BJ (cell line): ENCODE measurements at regions not wholly inside any gene's neighbourhood (a gene's known extent, or its start where the extent isn't known, plus 50 kb on each side); places are given as distances from the start of the nearest gene placed in this dataset.

ENCODE experiments used
- CTCF ChIA-PET: fragments of 350-600 bp; formaldehyde crosslinking; extraction: SDS; loops from one replicate; lab custom pipeline; 2021; ENCODE audit warnings: antibody characterized with exemption, inconsistent platforms; lab: Yijun Ruan, JAX
- POLR2A ChIA-PET: fragments of 300-600 bp; sonication (Branson Sonifier 250); formaldehyde crosslinking; extraction: SDS; loops from one replicate; lab custom pipeline; 2021; ENCODE audit warnings: antibody characterized with exemption; lab: Charles Lee
- DNase-seq: peaks from one replicate; pipeline ENCODE4 v3.0.0-alpha.2; 2011; ENCODE audit warnings: low read depth
- H3K27me3 ChIP-seq: 2 replicates; pipeline ENCODE4 v1.6.0; 2011; ENCODE audit warnings: low read length; ENCODE audit not compliant: control insufficient read depth, insufficient read depth
- H3K36me3 ChIP-seq: 2 replicates; pipeline ENCODE4 v1.5.1; 2011; ENCODE audit warnings: low read length; ENCODE audit not compliant: control insufficient read depth, insufficient read depth
- H3K4me3 ChIP-seq: 2 replicates; pipeline ENCODE4 v1.5.1; 2011; ENCODE audit warnings: low read depth, mild to moderate bottlenecking, control low read depth, low read length
- CTCF ChIP-seq: IDR thresholded peaks from 2 replicates; pipeline ENCODE4 v1.5.1; 2011; ENCODE audit warnings: low read depth, mild to moderate bottlenecking, control low read depth, inconsistent platforms, low read length, moderate library complexity; ENCODE audit not compliant: insufficient read depth

GRCh38 chr3:63768888-63769287 lies 50.2 kb upstream of the C3orf49 start:
- no peak for DNase-seq
- CTCF ChIA-PET, result no interaction called here
- POLR2A ChIA-PET, result no interaction called here

More at GRCh38 chr3:63768888-63769287, 50.2 kb upstream of the C3orf49 start:
- Histone ChIP-seq H3K36me3 (no peaks in the 10 kb centered on the region), H3K27me3 (no peaks in the 10 kb centered on the region), H3K4me3 (no peak overlapping the region)
- no peak for TF ChIP-seq CTCF
